ENCODE measurements at regions not wholly inside any gene's neighbourhood (a gene's known extent, or its start where the extent isn't known, plus 50 kb on each side); places are given as distances from the start of the nearest gene placed in this dataset.

DNA sequence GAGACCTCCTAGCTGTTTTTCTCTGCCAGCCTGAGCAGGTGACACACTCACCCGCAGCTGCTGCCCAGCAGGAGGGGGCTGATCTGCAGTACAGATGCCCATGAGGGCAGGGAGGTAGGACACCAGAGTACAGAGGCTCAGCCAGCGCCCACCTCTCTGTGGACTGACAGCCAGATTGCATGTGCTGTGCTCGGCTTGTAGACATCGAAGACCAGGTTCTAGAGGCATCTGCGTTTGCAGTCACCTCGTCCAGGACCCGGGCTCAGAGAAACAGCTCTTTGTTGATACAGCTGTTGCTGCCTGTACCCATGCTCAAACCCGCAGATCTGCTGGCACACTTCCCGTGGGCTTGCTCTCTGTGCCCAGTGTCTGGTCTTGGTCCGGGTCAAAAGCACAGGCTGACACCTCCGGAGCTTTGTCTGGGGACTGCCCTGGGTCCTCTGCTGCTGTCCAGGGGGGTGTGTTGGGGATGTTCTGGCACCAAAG lies 224.7 kb downstream of the GLRX3 start:
- no peak for TF ChIP-seq POLR2A (IDR thresholded peaks at IDR 0.05)
- no peak for TF ChIP-seq POLR2AphosphoS5 (IDR thresholded peaks at IDR 0.05)
- no peak for TF ChIP-seq EP300 (IDR thresholded peaks at IDR 0.05; ENCODE audit: low read depth)
- TF ChIP-seq, protein P1, sequence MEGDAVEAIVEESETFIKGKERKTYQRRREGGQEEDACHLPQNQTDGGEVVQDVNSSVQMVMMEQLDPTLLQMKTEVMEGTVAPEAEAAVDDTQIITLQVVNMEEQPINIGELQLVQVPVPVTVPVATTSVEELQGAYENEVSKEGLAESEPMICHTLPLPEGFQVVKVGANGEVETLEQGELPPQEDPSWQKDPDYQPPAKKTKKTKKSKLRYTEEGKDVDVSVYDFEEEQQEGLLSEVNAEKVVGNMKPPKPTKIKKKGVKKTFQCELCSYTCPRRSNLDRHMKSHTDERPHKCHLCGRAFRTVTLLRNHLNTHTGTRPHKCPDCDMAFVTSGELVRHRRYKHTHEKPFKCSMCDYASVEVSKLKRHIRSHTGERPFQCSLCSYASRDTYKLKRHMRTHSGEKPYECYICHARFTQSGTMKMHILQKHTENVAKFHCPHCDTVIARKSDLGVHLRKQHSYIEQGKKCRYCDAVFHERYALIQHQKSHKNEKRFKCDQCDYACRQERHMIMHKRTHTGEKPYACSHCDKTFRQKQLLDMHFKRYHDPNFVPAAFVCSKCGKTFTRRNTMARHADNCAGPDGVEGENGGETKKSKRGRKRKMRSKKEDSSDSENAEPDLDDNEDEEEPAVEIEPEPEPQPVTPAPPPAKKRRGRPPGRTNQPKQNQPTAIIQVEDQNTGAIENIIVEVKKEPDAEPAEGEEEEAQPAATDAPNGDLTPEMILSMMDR (IDR thresholded peaks at IDR 0.05): no peak
- Histone ChIP-seq H3K27ac (no peak overlapping the region), H3K27me3 (no peaks in the 10 kb centered on the region), H3K4me1 (no peaks in the 10 kb centered on the region), H3K36me3 (no peaks in the 10 kb centered on the region), H3K9me3 (no peaks in the 10 kb centered on the region), H3K4me3 (no peak overlapping the region)
- intact Hi-C loops (cut with DNase I; ENCODE audit: low total_unique reads) (no loop called here), in situ Hi-C loops (cut with MboI; ENCODE audit: low pct_ligation_motif_present in 1 of 4, low pct_unique_long_range_greater_than_20kb in 1 of 4, low sequenced_read_pairs in 3 of 4) (no loop called here)
- no peak for DNase-seq
- 82% methylated on average over 11 of the region's 11 CpGs; no CpG with 5 or more reads in 1 of the 2 donors for WGBS, 2 donors (ENCODE audit: low coverage in 1 of 2)

DNA sequence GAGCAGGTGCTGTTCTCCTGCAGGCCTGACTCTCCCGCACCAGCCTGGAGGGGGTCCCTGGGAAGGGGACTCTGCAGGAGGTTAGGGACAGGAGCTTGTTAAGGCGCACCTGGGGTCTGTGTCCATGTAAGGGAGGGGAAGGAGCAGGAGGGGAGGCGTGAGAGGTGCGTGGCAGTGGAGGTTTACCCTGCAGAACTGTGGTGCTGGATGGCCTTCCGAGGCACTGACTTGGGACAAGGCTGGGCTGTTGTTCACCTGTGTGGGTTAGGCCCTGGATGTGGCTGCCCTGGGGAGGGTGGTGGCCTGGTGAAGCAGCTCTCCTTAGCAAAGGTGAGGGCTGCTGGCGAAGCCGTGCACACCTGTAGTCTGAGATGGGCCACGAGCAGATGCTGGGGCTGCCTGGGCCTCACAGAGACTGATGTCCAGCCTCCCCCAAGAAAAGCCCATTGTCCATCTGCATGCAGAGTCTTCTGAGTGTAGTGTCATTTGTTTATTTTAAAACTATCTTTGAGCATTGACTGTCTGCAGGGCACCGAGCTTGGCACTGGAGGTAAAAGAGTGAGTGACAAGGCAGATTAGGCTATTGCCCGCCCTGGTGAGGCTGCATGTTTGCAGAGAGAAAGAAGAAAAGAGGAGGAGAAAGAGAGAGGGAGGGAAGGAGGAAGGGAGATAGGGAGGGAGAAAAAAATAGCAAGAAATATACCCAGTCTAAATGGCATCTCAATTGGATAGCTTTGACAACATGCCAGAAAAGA lies 225.3 kb downstream of the GLRX3 start:
- WGBS, 2 donors (ENCODE audit: low coverage in 1 of 2): 50 to 86% methylated on average over 2 to 10 of the region's 10 CpGs
- intact Hi-C loops (cut with DNase I; ENCODE audit: low total_unique reads): no loop called here
- H3K9me3 ChIP-seq: no peaks in the 10 kb centered on the region
- DNase-seq: no peak
- H3K4me1 ChIP-seq: no peaks in the 10 kb centered on the region
- TF ChIP-seq EP300 (IDR thresholded peaks at IDR 0.05; ENCODE audit: low read depth) (no peak), POLR2AphosphoS5 (IDR thresholded peaks at IDR 0.05) (no peak), POLR2A (IDR thresholded peaks at IDR 0.05) (no peak)
- TF ChIP-seq, protein P1 (IDR thresholded peaks at IDR 0.05): no peak
- H3K36me3 ChIP-seq: no peaks in the 10 kb centered on the region
- no peak overlapping the region for H3K4me3 ChIP-seq
- in situ Hi-C loops (cut with MboI; ENCODE audit: low pct_ligation_motif_present in 1 of 4, low pct_unique_long_range_greater_than_20kb in 1 of 4, low sequenced_read_pairs in 3 of 4): no loop called here
- no peaks in the 10 kb centered on the region for H3K27me3 ChIP-seq
- H3K27ac ChIP-seq: no peak overlapping the region

DNA sequence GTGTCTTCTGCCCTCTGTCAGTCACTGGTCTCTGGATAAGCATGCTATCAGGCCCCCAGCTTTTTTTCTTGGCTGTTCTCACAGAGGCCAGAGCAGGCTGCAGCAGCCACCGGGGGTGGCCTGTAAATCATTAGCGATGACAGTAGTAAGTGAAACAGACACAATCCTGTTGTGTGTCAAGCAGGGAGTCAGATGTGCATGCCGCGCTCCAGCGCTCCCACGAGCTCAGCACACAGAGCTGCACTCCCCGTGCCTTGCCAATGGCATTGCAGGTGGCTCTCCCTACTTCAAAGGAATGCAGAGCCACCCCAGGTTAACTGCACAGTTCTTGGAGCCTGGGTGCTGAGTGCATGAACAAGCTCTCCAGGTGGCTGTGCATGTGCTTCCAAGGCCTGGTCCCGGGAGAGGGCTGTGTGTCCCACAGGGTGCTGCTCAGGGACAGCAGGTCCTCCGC lies 226.1 kb downstream of the GLRX3 start:
- H3K36me3 ChIP-seq: no peaks in the 10 kb centered on the region
- no peak for DNase-seq
- 57% methylated on average over 8 of the region's 9 CpGs; no CpG with 5 or more reads in 1 of the 2 donors for WGBS, 2 donors (ENCODE audit: low coverage in 1 of 2)
- no peaks in the 10 kb centered on the region for H3K9me3 ChIP-seq
- TF ChIP-seq POLR2AphosphoS5 (IDR thresholded peaks at IDR 0.05) (no peak), POLR2A (IDR thresholded peaks at IDR 0.05) (no peak), EP300 (IDR thresholded peaks at IDR 0.05; ENCODE audit: low read depth) (no peak)
- TF ChIP-seq, protein P1 (IDR thresholded peaks at IDR 0.05): no peak
- H3K27me3 ChIP-seq: no peaks in the 10 kb centered on the region
- no peaks in the 10 kb centered on the region for H3K4me1 ChIP-seq
- in situ Hi-C loops (cut with MboI; ENCODE audit: low pct_ligation_motif_present in 1 of 4, low pct_unique_long_range_greater_than_20kb in 1 of 4, low sequenced_read_pairs in 3 of 4) (no loop called here), intact Hi-C loops (cut with DNase I; ENCODE audit: low total_unique reads) (no loop called here)
- H3K27ac ChIP-seq: no peak overlapping the region
- H3K4me3 ChIP-seq: no peak overlapping the region

DNA sequence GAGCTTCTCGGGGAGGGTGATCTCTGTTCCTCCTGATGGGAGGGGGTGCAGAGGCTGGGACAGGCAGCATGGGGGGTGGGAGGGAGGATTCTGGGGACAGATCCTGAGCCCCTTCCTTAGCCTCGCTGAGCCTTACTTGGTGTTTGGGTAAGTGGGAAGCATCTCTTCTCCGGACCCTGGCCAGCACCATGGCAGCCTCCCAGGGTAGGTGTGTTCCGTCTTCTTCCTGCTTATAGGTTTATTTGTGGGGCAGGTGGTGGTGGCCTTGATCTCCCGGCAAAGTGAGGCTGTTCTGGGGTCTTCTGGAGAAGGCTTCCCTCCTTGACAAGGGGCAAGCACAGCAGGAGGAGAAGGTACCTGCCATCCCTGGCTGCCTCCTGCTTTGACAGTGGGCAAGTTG lies 226.9 kb downstream of the GLRX3 start:
- Histone ChIP-seq H3K4me3 (no peak overlapping the region), H3K27me3 (no peaks in the 10 kb centered on the region), H3K27ac (no peak overlapping the region), H3K9me3 (no peaks in the 10 kb centered on the region), H3K36me3 (no peaks in the 10 kb centered on the region), H3K4me1 (no peaks in the 10 kb centered on the region)
- no peak for TF ChIP-seq POLR2A (IDR thresholded peaks at IDR 0.05)
- TF ChIP-seq, protein P1 (IDR thresholded peaks at IDR 0.05): no peak
- no peak for TF ChIP-seq POLR2AphosphoS5 (IDR thresholded peaks at IDR 0.05)
- no peak for TF ChIP-seq EP300 (IDR thresholded peaks at IDR 0.05; ENCODE audit: low read depth)
- 91% methylated on average over 5 of the region's 5 CpGs; no CpG with 5 or more reads in 1 of the 2 donors for WGBS, 2 donors (ENCODE audit: low coverage in 1 of 2)
- intact Hi-C loops (cut with DNase I; ENCODE audit: low total_unique reads): no loop called here
- no peak for DNase-seq
- in situ Hi-C loops (cut with MboI; ENCODE audit: low pct_ligation_motif_present in 1 of 4, low pct_unique_long_range_greater_than_20kb in 1 of 4, low sequenced_read_pairs in 3 of 4): no loop called here
